Thoracic aorta (tissue), 2 donors: ENCODE measurements at regions not wholly inside any gene's neighbourhood (a gene's known extent, or its start where the extent isn't known, plus 50 kb on each side); places are given as distances from the start of the nearest gene placed in this dataset.

Experiments
- ATAC-seq: fragments of 150-250 bp; one replicate; pipeline ENCODE4 v1.8.0; 2017; ENCODE audit warnings: low read depth; ENCODE audit not compliant: insufficient number of reproducible peaks, low FRiP score
- DNase-seq: peaks from one replicate; pipeline ENCODE4 v3.0.0-alpha.2; 2020; ENCODE audit warnings: low spot score
- H3K27ac ChIP-seq, 2 donors: fragments of 200-600 bp; sonication (generic); 1 replicate in 1 of 2; 2 replicates in 1 of 2; pipeline ENCODE4 v1.5.1; 2016; ENCODE audit warnings: mild to moderate bottlenecking in 2 of 2, moderate library complexity in 2 of 2
- H3K27me3 ChIP-seq: fragments of 200-600 bp; sonication (generic); replicated peaks from 2 replicates; pipeline ENCODE4 v1.6.0; 2016; ENCODE audit warnings: mild to moderate bottlenecking; ENCODE audit not compliant: insufficient read depth
- H3K36me3 ChIP-seq: fragments of 200-600 bp; sonication (generic); one replicate; pipeline ENCODE4 v1.5.1; 2016
- H3K4me1 ChIP-seq, 2 donors: fragments of 200-600 bp; sonication (generic); 1 replicate in 1 of 2; 2 replicates in 1 of 2; pipeline versions ENCODE4 v1.5.1 to v1.6.0; 2016; ENCODE audit warnings: low read depth in 2 of 2, mild to moderate bottlenecking in 1 of 2; ENCODE audit not compliant: control insufficient read depth in 1 of 2
- H3K4me3 ChIP-seq: fragments of 200-600 bp; sonication (generic); 2 replicates; pipeline ENCODE4 v1.5.1; 2016; ENCODE audit warnings: mild to moderate bottlenecking
- H3K9me3 ChIP-seq: fragments of 200-600 bp; sonication (generic); 2 replicates; pipeline ENCODE4 v1.5.1; 2016
- CTCF ChIP-seq: fragments of 200-600 bp; sonication (generic); IDR thresholded peaks from one replicate; pipeline ENCODE4 v1.5.1; 2019; ENCODE audit warnings: antibody characterized with exemption

DNA sequence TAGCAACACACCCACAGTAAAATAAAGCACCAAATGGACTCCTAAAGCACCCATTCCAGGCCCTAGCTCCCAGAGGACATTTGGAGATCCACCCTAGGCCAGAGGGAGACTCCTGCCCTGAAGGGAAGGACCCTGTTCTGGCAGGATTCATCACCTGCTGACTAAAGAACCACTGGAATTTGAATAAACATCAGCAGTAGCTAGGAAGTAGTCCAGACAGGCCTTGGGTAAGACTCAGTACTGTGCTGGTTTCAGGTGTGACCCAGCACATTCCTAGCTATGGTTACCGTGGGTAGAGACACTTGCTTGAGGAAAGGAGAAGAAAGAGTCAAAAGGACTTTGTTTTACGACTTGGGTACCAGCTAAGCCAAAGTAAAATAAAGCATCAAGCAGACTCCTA lies 92.7 kb upstream of the LRRC7 start:
- no peaks in the 10 kb centered on the region for H3K36me3 ChIP-seq
- no peak for ATAC-seq
- H3K27ac ChIP-seq = no peak overlapping the region
- H3K4me3 ChIP-seq = no peak overlapping the region
- TF ChIP-seq CTCF = no peak
- DNase-seq = no peak
- no peaks in the 10 kb centered on the region for H3K4me1 ChIP-seq
- H3K9me3 ChIP-seq = no peaks in the 10 kb centered on the region
- no peaks in the 10 kb centered on the region for H3K27me3 ChIP-seq

- Histone ChIP-seq H3K27ac (no peak overlapping the region), H3K4me3 (no peak overlapping the region), H3K36me3 (no peaks in the 10 kb centered on the region), H3K9me3 (no peaks in the 10 kb centered on the region), H3K4me1 (no peaks in the 10 kb centered on the region), H3K27me3 (no peaks in the 10 kb centered on the region)
- DNase-seq = no peak
- no peak for ATAC-seq
- TF ChIP-seq CTCF = no peak
These were observed 88.0 kb upstream of the LRRC7 start for GRCh38 chr1:69479734-69480133.

- no peak overlapping the region for H3K4me3 ChIP-seq
- H3K4me1 ChIP-seq = no peaks in the 10 kb centered on the region
- no peaks in the 10 kb centered on the region for H3K9me3 ChIP-seq
- H3K27ac ChIP-seq = no peak overlapping the region
- no peak for TF ChIP-seq CTCF
- no peak for ATAC-seq
- DNase-seq = no peak
- H3K27me3 ChIP-seq = no peaks in the 10 kb centered on the region
- H3K36me3 ChIP-seq = no peaks in the 10 kb centered on the region
These were observed 84.5 kb upstream of the LRRC7 start for GRCh38 chr1:69483246-69483645.

DNA sequence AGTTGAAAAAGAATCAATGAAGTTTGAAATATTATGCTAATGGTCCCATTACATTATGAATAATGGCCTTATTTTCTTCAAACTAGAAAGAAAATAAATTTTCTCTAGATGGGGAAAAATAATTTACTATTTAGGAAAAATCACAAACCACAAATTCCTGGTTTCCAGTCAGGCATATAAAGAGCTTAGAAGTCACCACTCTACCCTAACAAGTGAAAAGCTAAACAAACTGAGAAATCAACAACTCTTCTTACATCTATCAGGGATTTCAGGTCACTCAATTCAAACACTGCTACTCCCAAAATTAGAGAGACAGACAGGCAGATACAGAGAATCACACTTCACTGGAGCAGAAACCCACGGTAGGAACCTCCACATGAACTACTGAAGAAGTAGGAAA lies 82.1 kb upstream of the LRRC7 start:
- no peaks in the 10 kb centered on the region for H3K9me3 ChIP-seq
- no peak for ATAC-seq
- H3K27me3 ChIP-seq = no peaks in the 10 kb centered on the region
- no peaks in the 10 kb centered on the region for H3K4me1 ChIP-seq
- H3K4me3 ChIP-seq = no peak overlapping the region
- TF ChIP-seq CTCF = no peak
- H3K27ac ChIP-seq = no peak overlapping the region
- no peaks in the 10 kb centered on the region for H3K36me3 ChIP-seq
- DNase-seq = no peak

DNA sequence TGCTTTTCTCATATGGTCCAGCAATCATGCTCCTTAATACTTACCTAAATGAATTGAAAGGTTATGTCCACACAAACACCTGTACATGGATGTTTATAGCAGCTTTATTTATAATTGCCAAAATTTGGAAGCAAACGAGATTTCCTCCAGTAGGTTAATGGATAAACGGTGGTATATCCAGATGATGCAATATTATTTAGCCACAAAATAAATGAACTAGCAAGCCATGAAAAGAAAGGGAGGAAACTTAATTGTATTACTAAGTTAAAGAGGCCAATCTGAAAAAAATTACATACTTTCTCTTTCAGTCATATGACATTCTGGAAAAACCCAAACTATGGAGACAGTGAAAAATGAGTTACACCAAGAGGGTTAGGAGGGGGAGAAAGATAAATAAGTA lies 76.3 kb upstream of the LRRC7 start:
- DNase-seq = no peak
- no peak overlapping the region for H3K4me3 ChIP-seq
- no peak overlapping the region for H3K27ac ChIP-seq
- no peaks in the 10 kb centered on the region for H3K27me3 ChIP-seq
- TF ChIP-seq CTCF = no peak
- H3K9me3 ChIP-seq = no peaks in the 10 kb centered on the region
- no peaks in the 10 kb centered on the region for H3K4me1 ChIP-seq
- H3K36me3 ChIP-seq = no peaks in the 10 kb centered on the region
- no peak for ATAC-seq
